KMS-11 (cell line): ENCODE measurements at regions not wholly inside any gene's neighbourhood (a gene's known extent, or its start where the extent isn't known, plus 50 kb on each side); places are given as distances from the start of the nearest gene placed in this dataset.

Experiments
- H2AFZ ChIP-seq: fragments of 200-600 bp; sonication (generic); 2 replicates; pipeline ENCODE4 v1.6.1; 2016; ENCODE audit warnings: antibody characterized with exemption, mixed run types, low read depth
- H3K27ac ChIP-seq: fragments of 200-600 bp; sonication (generic); 2 replicates; pipeline ENCODE4 v1.6.1; 2016; ENCODE audit warnings: mild to moderate bottlenecking, mixed run types
- H3K27me3 ChIP-seq: fragments of 200-600 bp; sonication (generic); 2 replicates; pipeline ENCODE4 v1.6.1; 2017; ENCODE audit warnings: mild to moderate bottlenecking, low read depth, mixed run types, moderate library complexity; ENCODE audit not compliant: insufficient read depth
- H3K36me3 ChIP-seq: fragments of 200-600 bp; sonication (generic); 2 replicates; pipeline ENCODE4 v1.6.1; 2017; ENCODE audit warnings: mild to moderate bottlenecking, mixed run types; ENCODE audit not compliant: insufficient read depth
- H3K4me1 ChIP-seq: fragments of 200-600 bp; sonication (generic); 2 replicates; pipeline ENCODE4 v1.6.1; 2016; ENCODE audit warnings: mild to moderate bottlenecking, low read depth, mixed run types; ENCODE audit not compliant: poor library complexity, severe bottlenecking
- H3K4me2 ChIP-seq: fragments of 200-600 bp; sonication (generic); 2 replicates; pipeline ENCODE4 v1.7.0; 2016; ENCODE audit warnings: mild to moderate bottlenecking, mixed run types
- H3K4me3 ChIP-seq: fragments of 200-600 bp; sonication (generic); IDR thresholded peaks from 2 replicates; pipeline ENCODE4 v1.6.1; 2017; ENCODE audit warnings: low read depth, low read length, mixed read lengths; ENCODE audit not compliant: insufficient read depth
- H3K79me2 ChIP-seq: fragments of 200-600 bp; sonication (generic); 2 replicates; pipeline ENCODE4 v1.6.1; 2016; ENCODE audit warnings: low read depth, mixed run types; ENCODE audit not compliant: insufficient read depth
- H3K9ac ChIP-seq: fragments of 200-600 bp; sonication (generic); 2 replicates; pipeline ENCODE4 v1.6.1; 2016; ENCODE audit warnings: mild to moderate bottlenecking, mixed run types
- H4K20me1 ChIP-seq: fragments of 200-600 bp; sonication (generic); 2 replicates; pipeline ENCODE4 v1.6.1; 2016; ENCODE audit warnings: mild to moderate bottlenecking, mixed run types; ENCODE audit not compliant: insufficient read depth
- CTCF ChIP-seq: fragments of 200-600 bp; sonication (generic); conservative IDR thresholded peaks from 2 replicates; pipeline ENCODE4 v1.6.1; 2017; ENCODE audit warnings: low read depth, mild to moderate bottlenecking, antibody characterized with exemption, low read length, moderate library complexity, mixed read lengths

- no peak for TF ChIP-seq CTCF
- no peak overlapping the region for H3K27ac ChIP-seq
- no peaks in the 10 kb centered on the region for H4K20me1 ChIP-seq
- H3K4me2 ChIP-seq, result no peak overlapping the region
- no peak overlapping the region for H3K9ac ChIP-seq
- H3K36me3 ChIP-seq, result no peaks in the 10 kb centered on the region
- H3K4me3 ChIP-seq, result no peak overlapping the region
- H3K79me2 ChIP-seq, result no peaks in the 10 kb centered on the region
- H3K4me1 ChIP-seq, result no peaks in the 10 kb centered on the region
- H2AFZ ChIP-seq, result no peak overlapping the region
- H3K27me3 ChIP-seq, result no peaks in the 10 kb centered on the region
Measured at GRCh38 chr15:95146481-95146880, 915.1 kb downstream of the MCTP2 start.

GRCh38 chr15:95148183-95148582, 916.8 kb downstream of the MCTP2 start:
- Histone ChIP-seq H3K9ac (no peak overlapping the region), H3K4me2 (no peak overlapping the region), H3K36me3 (no peaks in the 10 kb centered on the region), H2AFZ (no peak overlapping the region), H3K79me2 (no peaks in the 10 kb centered on the region), H3K4me1 (no peaks in the 10 kb centered on the region), H3K27me3 (no peaks in the 10 kb centered on the region), H3K4me3 (no peak overlapping the region), H3K27ac (no peak overlapping the region), H4K20me1 (no peaks in the 10 kb centered on the region)
- no peak for TF ChIP-seq CTCF

GRCh38 chr15:95149036-95149435, 917.7 kb downstream of the MCTP2 start:
- no peak for TF ChIP-seq CTCF
- no peak overlapping the region for H3K4me2 ChIP-seq
- H3K9ac ChIP-seq, result no peak overlapping the region
- H3K79me2 ChIP-seq, result no peaks in the 10 kb centered on the region
- no peaks in the 10 kb centered on the region for H3K27me3 ChIP-seq
- no peaks in the 10 kb centered on the region for H3K4me1 ChIP-seq
- no peak overlapping the region for H3K4me3 ChIP-seq
- H3K36me3 ChIP-seq, result no peaks in the 10 kb centered on the region
- H4K20me1 ChIP-seq, result no peaks in the 10 kb centered on the region
- H3K27ac ChIP-seq, result no peak overlapping the region
- H2AFZ ChIP-seq, result no peak overlapping the region

GRCh38 chr15:95149771-95150170, 918.4 kb downstream of the MCTP2 start:
- Histone ChIP-seq H3K4me3 (no peak overlapping the region), H3K4me1 (no peaks in the 10 kb centered on the region), H3K36me3 (no peaks in the 10 kb centered on the region), H3K27ac (no peak overlapping the region), H4K20me1 (no peaks in the 10 kb centered on the region), H3K9ac (no peak overlapping the region), H3K4me2 (no peak overlapping the region), H3K27me3 (no peaks in the 10 kb centered on the region), H3K79me2 (no peaks in the 10 kb centered on the region), H2AFZ (no peak overlapping the region)
- TF ChIP-seq CTCF, result no peak

- H3K36me3 ChIP-seq, result no peaks in the 10 kb centered on the region
- H2AFZ ChIP-seq, result no peak overlapping the region
- no peak overlapping the region for H3K4me3 ChIP-seq
- no peak overlapping the region for H3K4me2 ChIP-seq
- H3K27me3 ChIP-seq, result no peaks in the 10 kb centered on the region
- H4K20me1 ChIP-seq, result no peaks in the 10 kb centered on the region
- no peak overlapping the region for H3K9ac ChIP-seq
- no peaks in the 10 kb centered on the region for H3K79me2 ChIP-seq
- no peak overlapping the region for H3K27ac ChIP-seq
- TF ChIP-seq CTCF, result no peak
- no peaks in the 10 kb centered on the region for H3K4me1 ChIP-seq
Measured at GRCh38 chr15:95150466-95150865, 919.1 kb downstream of the MCTP2 start.
